ENCODE measurements at regions not wholly inside any gene's neighbourhood (a gene's known extent, or its start where the extent isn't known, plus 50 kb on each side); places are given as distances from the start of the nearest gene placed in this dataset.

DNA sequence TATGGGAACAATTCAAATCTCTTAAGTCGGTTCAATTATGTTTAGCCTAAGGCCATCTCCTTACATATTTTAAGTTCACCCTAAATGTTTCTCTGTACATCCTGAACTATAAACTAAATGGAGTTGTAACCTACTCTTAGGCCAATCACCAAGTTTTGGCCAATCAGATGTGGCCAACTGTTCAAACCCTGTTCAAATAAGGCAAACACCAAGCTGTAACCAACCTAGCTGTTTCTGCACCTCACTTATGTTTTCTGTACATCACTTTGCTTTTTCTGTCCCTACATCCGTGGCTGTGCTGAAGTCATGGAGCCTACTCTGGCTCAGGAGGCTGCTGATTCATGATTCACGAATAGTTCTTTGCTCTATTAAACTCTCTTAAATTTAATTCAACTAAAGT lies 165.3 kb downstream of the GASK1B start:
- H3K9me2 ChIP-seq (ENCODE audit: insufficient read depth): no peaks in the 10 kb centered on the region
- H3K27ac ChIP-seq: no peak overlapping the region
- no peak overlapping the region for H3K4me2 ChIP-seq
- DNase-seq: no peak
- no peaks in the 10 kb centered on the region for H3K36me3 ChIP-seq (ENCODE audit: low read depth)
- H3K27me3 ChIP-seq (ENCODE audit: insufficient read depth, low read depth): no peaks in the 10 kb centered on the region
- POLR2A ChIA-PET (ENCODE audit: unreplicated experiment): no interaction called here
- no peaks in the 10 kb centered on the region for H3F3A ChIP-seq (ENCODE audit: insufficient read depth, low read depth)
- CTCF ChIA-PET: no interaction called here
- no TSS peak for BruUV-seq (replicated peaks)
- H3K9me3 ChIP-seq (ENCODE audit: insufficient read depth, low read depth): no peaks in the 10 kb centered on the region
- TF ChIP-seq, protein P1, sequence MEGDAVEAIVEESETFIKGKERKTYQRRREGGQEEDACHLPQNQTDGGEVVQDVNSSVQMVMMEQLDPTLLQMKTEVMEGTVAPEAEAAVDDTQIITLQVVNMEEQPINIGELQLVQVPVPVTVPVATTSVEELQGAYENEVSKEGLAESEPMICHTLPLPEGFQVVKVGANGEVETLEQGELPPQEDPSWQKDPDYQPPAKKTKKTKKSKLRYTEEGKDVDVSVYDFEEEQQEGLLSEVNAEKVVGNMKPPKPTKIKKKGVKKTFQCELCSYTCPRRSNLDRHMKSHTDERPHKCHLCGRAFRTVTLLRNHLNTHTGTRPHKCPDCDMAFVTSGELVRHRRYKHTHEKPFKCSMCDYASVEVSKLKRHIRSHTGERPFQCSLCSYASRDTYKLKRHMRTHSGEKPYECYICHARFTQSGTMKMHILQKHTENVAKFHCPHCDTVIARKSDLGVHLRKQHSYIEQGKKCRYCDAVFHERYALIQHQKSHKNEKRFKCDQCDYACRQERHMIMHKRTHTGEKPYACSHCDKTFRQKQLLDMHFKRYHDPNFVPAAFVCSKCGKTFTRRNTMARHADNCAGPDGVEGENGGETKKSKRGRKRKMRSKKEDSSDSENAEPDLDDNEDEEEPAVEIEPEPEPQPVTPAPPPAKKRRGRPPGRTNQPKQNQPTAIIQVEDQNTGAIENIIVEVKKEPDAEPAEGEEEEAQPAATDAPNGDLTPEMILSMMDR (conservative IDR thresholded peaks at IDR 0.05): no peak
- TF ChIP-seq EZH2 (IDR thresholded peaks at IDR 0.05; ENCODE audit: low read depth): no peak
- H3K4me3 ChIP-seq: no peak overlapping the region
- H4K20me1 ChIP-seq (ENCODE audit: insufficient read depth): no peaks in the 10 kb centered on the region
- H3K79me2 ChIP-seq (ENCODE audit: low read depth): no peaks in the 10 kb centered on the region
- H3K4me1 ChIP-seq (replicated peaks; ENCODE audit: insufficient read depth): no peaks in the 10 kb centered on the region
- H2AFZ ChIP-seq: no peak overlapping the region
- intact Hi-C loops (cut with micrococcal nuclease; ENCODE audit: unreplicated experiment): no loop called here

DNA sequence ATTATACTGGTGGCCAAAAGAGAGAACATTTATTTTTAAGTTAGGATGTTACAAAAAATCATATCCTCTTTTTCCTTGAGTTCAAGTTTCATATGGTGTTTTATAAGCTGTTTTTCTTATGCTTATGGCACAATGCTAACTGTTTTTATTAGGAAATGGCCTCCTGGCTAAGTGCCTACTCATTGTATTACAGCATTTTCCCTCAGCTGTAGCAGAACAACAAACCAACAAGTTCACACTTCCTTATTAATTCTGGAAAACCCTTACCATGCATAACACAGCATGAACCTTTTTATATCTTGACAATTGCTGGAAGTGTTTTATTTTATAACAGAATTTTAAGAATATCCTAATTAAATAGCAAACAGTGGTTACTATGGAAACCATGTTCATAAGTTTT lies 165.8 kb downstream of the GASK1B start:
- Histone ChIP-seq H3K27ac (no peak overlapping the region), H4K20me1 (ENCODE audit: insufficient read depth) (no peaks in the 10 kb centered on the region), H3K4me2 (no peak overlapping the region), H3K79me2 (ENCODE audit: low read depth) (no peaks in the 10 kb centered on the region), H3F3A (ENCODE audit: insufficient read depth, low read depth) (no peaks in the 10 kb centered on the region), H3K9me2 (ENCODE audit: insufficient read depth) (no peaks in the 10 kb centered on the region), H3K4me3 (no peak overlapping the region), H2AFZ (no peak overlapping the region), H3K36me3 (ENCODE audit: low read depth) (no peaks in the 10 kb centered on the region), H3K27me3 (ENCODE audit: insufficient read depth, low read depth) (no peaks in the 10 kb centered on the region), H3K4me1 (replicated peaks; ENCODE audit: insufficient read depth) (no peaks in the 10 kb centered on the region), H3K9me3 (ENCODE audit: insufficient read depth, low read depth) (no peaks in the 10 kb centered on the region)
- ChIA-PET POLR2A (ENCODE audit: unreplicated experiment) (no interaction called here), CTCF (no interaction called here)
- TF ChIP-seq EZH2 (IDR thresholded peaks at IDR 0.05; ENCODE audit: low read depth): no peak
- TF ChIP-seq, protein P1 (conservative IDR thresholded peaks at IDR 0.05): no peak
- no TSS peak for BruUV-seq (replicated peaks)
- DNase-seq: no peak
- intact Hi-C loops (cut with micrococcal nuclease; ENCODE audit: unreplicated experiment): no loop called here

DNA sequence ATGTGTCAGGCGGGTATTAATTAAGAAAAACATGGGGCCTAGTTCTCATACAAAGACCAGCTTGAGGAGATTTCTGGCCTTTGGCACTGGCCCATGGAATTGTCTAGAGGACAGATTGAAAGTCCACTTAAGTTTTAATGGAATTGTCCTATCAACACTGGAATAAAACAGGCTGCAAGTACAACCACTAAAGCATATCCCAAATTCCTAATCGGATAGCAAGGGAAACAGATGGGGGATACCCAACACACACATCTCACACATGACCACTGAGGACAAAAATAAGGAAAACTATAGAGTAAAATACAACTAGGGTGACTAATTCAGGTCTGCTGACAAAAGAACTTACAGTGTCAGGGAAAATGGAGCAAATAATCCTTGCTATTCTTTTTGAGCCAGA lies 167.8 kb downstream of the GASK1B start:
- no peaks in the 10 kb centered on the region for H3K27me3 ChIP-seq (ENCODE audit: insufficient read depth, low read depth)
- no peak overlapping the region for H3K4me2 ChIP-seq
- CTCF ChIA-PET: no interaction called here
- H3K9me3 ChIP-seq (ENCODE audit: insufficient read depth, low read depth): no peaks in the 10 kb centered on the region
- no peaks in the 10 kb centered on the region for H4K20me1 ChIP-seq (ENCODE audit: insufficient read depth)
- H3K36me3 ChIP-seq (ENCODE audit: low read depth): no peaks in the 10 kb centered on the region
- BruUV-seq (replicated peaks): no TSS peak
- no peaks in the 10 kb centered on the region for H3K4me1 ChIP-seq (replicated peaks; ENCODE audit: insufficient read depth)
- no peak overlapping the region for H3K27ac ChIP-seq
- no peak for DNase-seq
- no peaks in the 10 kb centered on the region for H3F3A ChIP-seq (ENCODE audit: insufficient read depth, low read depth)
- TF ChIP-seq, protein P1 (conservative IDR thresholded peaks at IDR 0.05): no peak
- TF ChIP-seq EZH2 (IDR thresholded peaks at IDR 0.05; ENCODE audit: low read depth): no peak
- H3K79me2 ChIP-seq (ENCODE audit: low read depth): no peaks in the 10 kb centered on the region
- POLR2A ChIA-PET (ENCODE audit: unreplicated experiment): no interaction called here
- no peak overlapping the region for H2AFZ ChIP-seq
- H3K9me2 ChIP-seq (ENCODE audit: insufficient read depth): no peaks in the 10 kb centered on the region
- intact Hi-C loops (cut with micrococcal nuclease; ENCODE audit: unreplicated experiment): no loop called here
- H3K4me3 ChIP-seq: no peak overlapping the region

Measured in PC-9 (cell line).